HuH-7.5 (cell line): ENCODE measurements at regions not wholly inside any gene's neighbourhood (a gene's known extent, or its start where the extent isn't known, plus 50 kb on each side); places are given as distances from the start of the nearest gene placed in this dataset.

Source experiments
- DNase-seq: peaks from one replicate; pipeline ENCODE4 v3.0.0; 2011; ENCODE audit warnings: low spot score

DNA sequence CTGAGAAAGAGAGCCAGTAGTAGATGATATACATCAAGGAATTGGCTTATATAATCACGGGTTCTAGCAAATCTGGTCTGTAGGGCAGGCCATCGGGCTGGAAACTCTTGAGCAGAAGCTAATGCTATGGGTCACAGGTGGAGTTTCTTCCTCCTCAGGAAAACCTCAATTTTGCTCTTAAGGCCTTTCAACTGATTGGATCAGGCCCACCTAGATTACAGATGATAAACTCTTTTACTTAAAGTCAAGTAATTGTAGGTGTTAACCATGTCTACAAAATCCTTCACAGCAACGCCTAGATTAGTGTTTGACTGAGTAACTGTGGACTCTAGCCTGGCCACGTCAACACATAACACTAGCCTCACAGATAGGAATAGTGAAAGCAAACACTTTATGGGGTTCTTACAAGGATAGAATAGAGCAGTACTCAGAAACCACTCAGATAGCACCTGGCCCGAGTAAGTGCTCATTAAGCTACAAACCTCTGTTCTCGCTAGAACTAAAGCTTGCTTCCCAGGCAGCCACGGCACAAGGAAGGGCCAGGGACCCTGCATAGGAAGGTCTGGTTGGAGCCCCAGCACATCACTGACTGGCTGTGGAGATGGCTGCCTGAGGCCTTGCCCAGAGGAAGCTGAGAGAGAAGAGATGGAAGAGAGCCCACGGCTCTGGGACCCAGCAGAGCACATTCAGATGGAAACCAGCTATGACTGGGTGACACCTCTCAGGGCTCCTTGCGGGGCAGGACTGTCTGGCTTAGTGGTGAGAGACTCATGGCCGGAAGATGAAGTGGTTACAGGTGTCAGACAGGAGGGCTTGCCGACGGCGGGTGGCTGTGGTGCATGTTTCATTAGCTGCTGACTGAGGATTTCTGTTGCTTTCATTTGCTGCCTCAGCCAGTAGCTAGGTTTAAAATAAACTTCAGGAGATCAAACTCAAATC lies 202.5 kb upstream of the TLE3 start:
- no peak for DNase-seq

DNA sequence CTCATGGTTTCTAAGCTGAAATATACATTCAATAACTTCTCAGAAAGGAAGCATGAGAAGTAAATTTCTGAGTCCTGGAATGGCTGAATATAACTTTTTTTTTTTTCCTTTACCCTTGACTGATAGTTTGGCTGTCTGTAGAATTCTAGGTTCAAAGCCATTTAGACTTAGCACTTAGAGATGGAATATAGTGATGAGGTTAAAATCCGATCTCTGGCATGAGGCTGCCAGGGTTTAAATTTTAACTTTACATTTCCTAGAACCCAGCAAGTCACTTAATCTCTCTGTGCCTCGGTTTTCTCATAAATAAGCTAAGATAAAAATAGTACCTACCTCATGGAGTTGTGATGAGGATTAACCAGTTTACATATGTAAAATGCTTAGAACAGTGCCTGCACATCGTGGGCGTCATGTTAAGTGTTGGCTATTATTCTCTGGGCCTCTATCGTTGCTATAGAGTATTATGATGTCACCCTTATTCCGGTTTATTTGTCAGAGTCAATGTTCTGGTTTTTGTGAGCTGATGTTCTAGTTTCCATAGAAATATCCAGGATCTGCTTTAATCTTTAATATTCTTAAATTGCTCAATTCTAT lies 199.8 kb upstream of the TLE3 start:
- no peak for DNase-seq

DNA sequence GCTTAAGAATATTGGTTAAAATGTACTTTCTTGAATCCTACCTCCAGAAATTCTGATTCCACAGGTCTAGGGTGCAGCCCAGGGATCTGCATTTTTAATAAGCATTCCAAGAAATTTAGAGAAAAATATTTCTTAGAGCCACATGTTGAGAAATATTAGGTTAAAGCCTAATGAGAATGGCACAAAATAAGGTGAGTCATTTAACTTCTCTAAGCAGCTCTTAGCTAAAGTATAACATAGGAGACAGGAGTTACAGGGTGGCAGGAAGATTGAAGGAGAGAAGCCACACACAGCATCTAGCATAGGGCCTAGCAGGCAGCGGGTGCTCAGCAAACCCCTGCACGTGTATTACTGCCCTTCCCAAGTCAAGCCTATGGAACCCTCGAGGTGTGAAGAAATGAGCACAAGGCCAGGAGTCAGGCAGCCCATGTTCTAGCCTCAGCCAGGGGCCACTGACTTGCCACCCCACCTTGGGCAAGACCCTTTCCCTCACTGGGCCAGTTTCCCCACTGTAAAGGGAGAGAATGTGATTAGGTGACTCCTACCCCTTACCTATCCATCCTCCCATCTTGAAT lies 197.1 kb upstream of the TLE3 start:
- no peak for DNase-seq

DNA sequence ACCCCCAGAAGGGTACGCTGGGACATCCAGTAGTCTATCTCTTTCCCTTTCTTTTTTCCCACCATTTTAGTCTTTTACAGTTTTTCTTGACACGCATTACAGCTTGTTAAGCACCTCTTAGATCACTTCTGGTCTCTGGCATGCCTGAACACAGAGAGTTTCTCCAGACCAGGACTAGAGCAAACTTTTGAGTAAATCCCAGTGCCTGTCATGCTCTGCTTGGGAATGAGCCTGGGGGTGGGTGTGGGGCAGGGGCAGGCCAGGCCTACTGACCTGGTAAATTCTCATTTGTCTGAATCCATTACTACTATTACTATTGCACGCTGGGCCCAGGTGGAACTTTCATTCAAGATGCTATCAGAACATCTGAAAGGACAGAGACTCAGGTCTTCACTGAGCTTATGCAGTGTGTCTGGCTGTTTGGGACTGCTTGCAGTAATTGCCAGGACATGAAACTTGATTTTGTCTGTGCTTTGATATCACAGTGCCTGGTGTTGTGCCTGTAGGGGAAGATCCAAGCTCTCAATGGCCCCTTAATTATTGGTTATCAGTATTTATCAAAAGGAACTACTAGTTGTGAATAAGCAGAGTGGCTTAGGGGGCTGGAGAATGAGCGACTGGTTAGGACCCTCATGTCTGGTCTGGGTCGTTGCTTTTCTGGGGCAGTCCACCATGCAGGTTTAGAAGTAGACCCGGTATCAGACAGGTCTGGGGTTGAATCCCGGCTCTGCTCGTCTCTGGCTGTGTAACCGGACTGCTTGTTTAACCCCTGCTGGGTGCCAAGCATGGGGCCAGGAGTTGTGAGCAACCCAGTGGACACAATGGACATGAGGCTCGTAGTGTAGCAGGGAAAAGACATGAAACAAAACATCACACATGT lies 196.1 kb upstream of the TLE3 start:
- DNase-seq, result no peak

DNA sequence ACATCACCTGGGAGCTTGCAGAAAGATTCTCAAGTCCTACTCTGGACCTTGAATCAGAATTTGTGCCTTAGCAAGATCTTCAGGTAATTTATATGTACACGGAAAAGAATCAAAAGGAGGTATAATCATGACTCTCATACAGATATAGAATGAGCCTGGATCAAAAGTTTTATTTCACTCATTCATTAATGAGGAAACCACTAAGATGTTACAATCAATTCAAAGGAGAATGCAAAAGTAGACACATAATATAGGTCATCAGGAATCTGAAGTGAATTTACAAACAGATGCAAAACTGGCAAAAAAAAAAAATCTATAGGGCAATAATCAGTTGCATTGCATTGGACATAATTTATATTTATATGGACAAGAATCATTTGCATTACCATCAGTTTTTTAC lies 195.4 kb upstream of the TLE3 start:
- DNase-seq, result no peak

DNA sequence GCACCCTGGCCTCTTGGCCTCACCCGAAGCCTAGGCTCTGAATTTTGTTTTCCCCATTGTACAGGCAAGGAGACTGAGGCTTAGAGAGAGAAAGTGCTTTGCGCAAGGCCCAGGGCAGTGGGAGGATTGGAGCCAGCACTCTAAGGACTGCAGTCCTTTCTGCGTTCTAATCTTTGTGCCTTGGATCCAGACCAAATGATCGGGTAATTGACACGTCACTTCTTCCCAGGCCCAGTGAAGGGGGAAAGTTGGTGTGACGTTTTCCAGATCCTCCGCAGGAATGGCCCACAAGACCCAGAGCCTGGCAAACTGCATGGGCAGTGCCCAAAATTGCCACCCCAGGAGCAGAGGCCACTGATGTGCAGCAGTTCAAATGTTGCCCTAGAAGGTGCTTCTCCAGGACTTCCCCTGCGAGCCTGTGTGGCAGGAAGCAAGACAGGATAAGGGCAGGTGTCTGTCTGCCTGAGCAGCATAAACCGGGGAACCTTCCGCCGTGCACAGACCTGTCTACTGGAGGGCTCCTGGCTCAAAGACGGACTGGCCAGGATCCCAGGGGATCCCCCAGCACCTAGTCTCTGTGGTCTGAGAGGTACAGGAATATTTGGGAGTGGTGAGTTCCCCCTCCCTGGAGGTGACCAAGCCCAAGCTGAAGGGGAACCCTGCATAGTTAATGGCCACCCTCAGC lies 194.5 kb upstream of the TLE3 start:
- DNase-seq, result no peak

DNA sequence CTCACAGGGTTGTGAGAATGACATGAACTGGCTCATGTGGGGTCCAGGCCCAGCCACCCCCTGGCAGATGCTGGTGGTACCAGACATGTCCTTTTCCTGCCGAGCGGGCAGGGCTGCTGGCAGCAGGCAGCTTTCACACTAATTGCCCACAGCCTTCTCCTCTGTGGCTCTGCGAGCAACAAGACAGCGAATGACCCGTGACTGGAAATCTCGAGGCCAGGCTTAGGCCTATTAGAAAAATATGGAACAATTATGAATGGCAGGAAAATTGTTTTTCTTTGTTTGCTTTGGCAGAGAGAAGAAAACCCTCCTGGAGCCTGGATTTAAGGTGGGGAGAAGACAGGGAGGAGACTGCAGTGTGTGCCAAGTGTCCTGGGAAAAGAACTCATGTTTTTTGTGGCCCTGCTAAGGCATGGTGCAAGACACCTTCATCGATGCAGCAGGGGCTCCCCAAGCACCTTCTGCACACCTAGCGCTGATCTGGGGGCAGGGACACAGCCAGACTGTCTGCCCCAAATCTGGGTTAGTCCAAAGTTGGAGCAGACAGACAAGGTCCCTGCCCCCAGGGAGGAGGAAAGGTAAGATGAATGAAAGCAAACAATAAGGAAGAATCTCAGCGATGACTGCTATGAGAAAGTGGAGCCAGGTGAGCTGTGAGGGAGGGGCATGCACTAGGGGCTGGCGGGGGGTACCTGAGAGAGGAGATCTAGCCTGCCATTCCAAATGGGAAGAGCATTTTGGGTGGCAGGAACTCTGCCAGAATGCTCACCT lies 193.8 kb upstream of the TLE3 start:
- no peak for DNase-seq

DNA sequence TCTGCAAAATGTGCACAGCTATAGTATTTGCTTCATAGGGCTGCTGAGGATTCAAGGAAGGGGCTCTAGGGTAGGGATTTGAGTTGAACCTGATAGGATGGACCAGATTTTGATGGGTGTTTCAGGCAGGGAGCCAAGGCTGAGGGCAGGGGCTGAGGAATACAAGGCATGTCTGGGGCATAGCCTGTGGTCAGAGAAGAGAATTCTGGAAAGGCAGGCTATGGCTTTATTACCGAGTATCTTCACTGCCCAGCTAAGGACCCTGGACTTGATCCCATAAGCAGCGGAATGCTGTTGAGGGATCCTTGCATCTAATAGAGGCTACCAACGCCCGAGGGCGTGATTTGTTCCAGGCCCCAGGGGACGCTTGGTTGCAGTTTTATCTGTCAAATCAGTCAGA lies 193.0 kb upstream of the TLE3 start:
- no peak for DNase-seq

DNA sequence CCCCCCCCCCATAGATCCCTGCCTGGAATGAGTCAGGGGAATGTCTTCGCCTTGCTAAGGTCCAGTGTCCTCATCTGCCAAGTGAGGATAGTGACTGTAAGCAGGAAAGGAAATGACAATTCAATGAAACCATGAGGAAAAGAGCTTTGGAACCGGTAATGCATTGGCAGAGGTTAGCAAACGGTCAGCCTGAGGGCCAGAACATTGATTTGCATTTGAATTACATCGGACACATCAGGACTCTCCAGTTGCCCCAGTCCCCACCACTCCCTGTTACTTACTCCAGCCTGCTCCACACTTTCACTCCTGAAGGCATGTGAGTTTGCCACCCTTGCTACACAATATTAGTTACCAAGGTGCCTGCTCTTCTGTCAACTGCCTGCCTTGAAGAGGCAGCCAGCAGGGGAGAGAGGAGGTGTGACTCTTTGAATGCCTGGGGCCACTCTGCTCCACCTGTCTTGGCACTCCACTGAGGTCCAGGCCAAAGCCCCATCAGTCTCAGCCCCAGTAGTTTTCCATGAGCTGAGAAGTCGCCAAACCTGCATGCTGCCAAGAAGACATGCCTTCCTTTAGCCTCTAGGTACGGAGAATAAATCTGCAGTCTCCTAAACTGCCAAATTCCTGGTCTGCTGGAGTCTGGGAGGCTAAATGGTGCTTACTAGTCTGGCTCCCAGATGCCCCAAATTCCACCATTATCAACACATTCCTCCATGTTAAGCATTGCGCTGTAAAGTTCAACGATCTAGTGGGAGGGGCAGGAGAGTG lies 191.7 kb upstream of the TLE3 start:
- DNase-seq, result no peak

DNA sequence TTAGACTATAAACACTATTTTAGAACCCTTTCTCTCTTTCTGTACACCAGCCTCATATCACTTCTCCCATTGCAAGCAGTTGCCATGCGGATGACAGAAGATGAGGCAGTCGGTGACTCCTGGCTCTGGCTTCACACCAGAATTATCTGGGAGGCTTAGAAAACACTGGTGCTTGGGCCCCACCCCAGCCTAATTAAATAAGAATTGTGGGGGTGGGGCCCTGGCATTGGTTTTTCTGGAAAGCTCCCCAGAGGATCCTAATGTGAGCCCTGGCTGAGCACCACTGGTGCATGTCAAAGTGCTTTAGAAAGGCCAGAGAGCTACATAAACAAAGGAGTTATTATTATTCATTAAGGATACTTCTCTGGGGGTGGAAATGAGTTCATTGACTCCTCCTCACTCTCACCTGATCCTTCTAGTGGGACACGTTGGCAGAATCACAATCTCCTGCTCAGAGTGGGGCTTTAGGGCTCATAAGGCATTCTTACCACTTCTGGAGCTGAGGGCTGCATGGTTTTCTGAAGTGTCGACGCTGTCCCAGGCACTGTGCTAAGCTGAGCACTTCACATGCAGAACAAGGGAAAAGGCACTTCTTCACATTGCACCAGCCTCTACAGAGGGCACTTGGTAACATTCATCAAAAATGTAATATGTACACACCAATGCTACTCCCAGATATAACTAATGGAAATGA lies 188.5 kb upstream of the TLE3 start:
- DNase-seq, result no peak

DNA sequence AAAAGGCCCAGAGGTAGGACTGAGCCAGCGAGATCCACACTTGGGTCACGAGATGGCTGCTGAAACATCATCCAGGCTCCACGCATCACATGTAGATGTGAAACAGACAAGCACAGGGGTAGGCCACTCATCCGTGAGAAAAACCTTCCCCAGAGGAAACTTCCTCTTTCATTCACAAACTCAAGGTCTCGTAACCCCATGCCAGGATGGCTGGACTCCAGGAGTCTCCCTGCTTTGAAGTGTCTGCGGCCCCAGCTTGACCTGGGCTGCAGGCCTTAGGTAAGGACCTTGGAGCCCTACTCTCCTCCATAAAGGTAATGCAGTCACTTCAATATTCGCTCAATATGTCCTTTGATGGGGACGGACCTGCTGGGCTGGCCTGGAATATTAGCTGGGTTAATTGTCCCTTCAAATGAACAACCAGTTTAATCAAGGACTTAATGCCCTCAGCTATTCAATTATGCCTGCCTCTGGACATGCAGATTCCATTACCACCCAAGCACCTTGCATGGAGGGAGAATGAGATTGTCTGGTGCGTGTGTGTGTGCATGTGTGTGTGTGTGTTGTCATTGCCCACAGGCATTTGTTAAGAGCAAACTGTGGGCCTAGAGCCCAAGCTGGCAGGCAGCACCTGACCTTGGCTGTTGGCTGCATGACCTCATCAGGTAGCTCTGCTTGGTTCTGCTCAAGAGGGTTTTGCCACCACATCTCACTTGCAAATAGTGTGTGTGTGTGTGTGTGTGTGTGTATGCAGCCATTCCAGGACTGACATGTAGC lies 186.9 kb upstream of the TLE3 start:
- DNase-seq, result no peak

DNA sequence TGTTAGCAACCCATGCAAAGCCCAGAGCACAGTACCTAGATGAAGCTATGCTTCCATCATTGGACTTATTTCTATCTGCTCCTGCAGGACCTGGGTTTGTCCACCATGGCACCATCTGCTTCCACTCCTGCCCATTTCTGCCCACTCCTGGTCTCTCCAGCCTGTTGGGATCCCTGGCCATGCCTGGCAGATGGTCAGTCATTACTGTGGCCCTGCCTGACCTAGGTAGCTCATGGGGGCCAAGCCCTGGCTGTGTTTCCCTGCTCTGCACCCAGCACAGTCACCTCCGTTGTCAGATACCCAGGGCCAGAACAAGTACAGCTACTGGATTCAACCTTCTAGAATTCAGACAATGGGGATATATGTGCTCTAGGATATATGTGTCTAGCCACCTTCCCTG lies 185.8 kb upstream of the TLE3 start:
- no peak for DNase-seq

DNA sequence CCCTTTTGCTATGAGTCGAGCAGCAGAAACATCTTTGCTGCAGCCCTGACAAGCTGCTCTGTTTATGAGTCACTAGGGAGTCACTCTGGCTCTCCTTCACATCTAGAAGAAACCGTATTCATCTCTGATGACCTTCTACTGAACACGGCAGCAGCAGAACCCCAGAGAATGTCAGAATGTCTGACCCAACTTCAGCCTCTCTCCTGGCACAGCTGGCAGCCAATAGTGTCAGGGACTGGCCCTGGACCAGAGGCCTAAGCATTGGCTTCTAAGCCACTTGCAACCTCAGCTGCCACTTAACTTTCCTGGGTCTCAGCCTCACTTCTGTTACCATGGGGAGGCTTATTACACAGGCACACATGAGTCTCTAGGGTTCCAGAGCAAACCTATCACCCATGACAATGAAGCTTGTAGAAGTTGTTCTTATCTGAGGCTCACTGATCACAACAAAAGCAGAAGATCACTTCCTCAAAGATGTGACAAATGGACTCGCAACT lies 184.1 kb upstream of the TLE3 start:
- DNase-seq, result no peak

DNA sequence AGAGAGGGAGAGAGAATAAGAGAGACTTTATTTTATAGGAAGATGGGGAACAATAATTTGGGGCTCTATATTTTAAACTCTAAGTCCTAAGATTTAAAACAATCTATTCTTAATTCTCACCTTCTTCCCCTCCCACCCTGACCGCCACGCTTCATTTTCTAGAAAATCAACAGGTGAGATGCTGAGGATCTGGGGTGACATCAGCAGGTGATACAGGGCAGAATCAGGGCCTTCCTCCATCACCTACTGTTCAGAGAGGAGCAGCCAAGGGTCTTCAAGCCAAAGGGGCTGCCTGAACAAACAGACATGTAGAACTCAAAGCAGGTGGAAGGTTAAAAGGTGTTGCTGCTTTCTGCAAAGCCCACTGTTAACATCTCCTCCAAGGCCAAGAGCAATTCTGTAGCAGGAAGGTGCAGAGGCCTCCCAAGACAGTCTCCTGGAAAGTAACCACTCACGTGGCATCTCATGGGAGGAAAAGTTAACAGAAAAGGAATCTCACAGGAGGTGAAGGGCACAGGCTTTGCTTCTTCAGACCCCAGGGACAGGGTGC lies 183.6 kb upstream of the TLE3 start:
- no peak for DNase-seq

DNA sequence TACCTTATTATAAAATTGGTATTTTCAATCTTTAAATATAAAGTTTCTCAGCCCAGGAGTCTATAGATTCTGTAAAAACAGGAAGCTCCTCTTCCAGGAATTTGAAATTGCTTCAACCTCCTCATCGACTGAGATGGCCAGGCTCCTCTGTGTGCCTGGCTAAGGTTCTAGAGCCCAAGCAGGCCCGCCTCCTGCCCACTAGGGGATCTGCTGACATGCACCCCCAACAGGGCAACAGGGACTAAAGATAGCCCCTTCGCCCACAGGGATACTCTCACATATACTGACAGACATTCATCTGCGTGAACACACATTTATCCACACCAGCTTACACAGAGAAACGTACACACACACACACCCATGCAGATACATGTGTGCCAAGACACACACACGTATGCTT lies 183.1 kb upstream of the TLE3 start:
- no peak for DNase-seq

DNA sequence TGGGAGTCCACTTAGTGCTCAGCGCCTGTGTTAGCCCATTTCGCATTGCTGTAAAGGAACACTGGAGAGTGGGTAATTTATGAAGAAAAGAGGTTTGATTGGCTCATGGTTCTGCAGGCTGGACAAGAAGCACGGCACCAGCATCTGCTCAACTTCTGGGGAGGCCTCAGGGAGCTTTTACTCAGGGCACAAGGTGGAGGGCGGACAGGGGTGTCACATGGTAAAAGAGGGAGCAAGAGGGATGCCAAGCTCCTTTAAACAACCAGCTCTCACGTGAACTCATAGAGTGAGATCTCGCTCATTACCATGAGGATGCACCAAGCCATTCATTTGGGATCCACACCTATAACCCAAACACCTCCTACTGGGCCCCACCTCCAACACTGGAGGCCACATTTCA lies 181.4 kb upstream of the TLE3 start:
- DNase-seq, result no peak

DNA sequence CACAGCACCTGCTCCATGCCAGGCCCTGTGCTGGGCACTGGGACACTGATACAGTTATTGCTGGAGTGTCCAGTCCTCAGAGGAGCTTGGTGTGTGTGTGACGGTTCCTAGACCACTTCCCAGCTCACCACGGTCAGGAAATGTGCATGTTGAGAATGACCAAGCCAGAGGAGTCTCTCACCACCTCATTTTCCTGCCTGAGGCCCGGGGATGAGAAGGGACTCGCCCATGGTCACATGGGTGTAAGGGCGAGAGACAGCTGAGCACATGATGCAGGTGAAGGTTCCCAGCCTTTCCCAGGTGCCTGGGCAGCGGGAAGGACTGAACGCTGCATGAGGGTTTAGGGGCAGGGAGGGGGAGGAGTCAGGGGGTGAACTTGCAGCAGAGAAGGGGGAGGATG lies 180.9 kb upstream of the TLE3 start:
- no peak for DNase-seq

DNA sequence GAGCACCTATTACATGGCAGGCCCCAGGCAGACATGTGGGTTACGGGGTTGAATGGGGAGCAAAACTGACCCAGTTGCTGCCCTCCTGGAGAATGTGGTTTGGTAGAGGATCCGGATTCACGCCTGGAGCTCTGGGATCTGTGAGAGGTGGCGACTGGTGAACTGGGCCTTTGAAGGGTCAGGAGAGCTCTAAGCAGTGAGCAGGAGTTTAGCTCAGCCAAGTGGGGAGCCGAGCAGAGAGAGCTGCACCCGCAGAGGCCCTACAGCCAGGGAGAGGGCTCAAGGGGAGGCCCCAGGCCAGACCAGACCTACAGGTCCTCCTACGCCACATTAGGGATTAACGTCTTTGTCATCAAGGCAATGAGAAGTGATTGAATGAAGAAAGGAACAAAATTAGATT lies 179.8 kb upstream of the TLE3 start:
- no peak for DNase-seq
